AG10803 (cell line): ENCODE measurements at regions not wholly inside any gene's neighbourhood (a gene's known extent, or its start where the extent isn't known, plus 50 kb on each side); places are given as distances from the start of the nearest gene placed in this dataset.

Source experiments
- DNase-seq: peaks from one replicate; pipeline ENCODE4 v3.0.0; 2010; ENCODE audit warnings: low read depth
- H3K4me3 ChIP-seq: 2 replicates; pipeline ENCODE4 v1.5.1; 2011; ENCODE audit warnings: mild to moderate bottlenecking, low read length, control low read depth
- TF ChIP-seq, protein P1 (sequence below): conservative IDR thresholded peaks from 2 replicates; pipeline ENCODE4 v1.5.1; 2011; ENCODE audit warnings: mild to moderate bottlenecking, low read length, control low read depth, inconsistent platforms

GRCh38 chr2:136301006-136301405, 183.1 kb upstream of the CXCR4 start:
- TF ChIP-seq, protein P1, sequence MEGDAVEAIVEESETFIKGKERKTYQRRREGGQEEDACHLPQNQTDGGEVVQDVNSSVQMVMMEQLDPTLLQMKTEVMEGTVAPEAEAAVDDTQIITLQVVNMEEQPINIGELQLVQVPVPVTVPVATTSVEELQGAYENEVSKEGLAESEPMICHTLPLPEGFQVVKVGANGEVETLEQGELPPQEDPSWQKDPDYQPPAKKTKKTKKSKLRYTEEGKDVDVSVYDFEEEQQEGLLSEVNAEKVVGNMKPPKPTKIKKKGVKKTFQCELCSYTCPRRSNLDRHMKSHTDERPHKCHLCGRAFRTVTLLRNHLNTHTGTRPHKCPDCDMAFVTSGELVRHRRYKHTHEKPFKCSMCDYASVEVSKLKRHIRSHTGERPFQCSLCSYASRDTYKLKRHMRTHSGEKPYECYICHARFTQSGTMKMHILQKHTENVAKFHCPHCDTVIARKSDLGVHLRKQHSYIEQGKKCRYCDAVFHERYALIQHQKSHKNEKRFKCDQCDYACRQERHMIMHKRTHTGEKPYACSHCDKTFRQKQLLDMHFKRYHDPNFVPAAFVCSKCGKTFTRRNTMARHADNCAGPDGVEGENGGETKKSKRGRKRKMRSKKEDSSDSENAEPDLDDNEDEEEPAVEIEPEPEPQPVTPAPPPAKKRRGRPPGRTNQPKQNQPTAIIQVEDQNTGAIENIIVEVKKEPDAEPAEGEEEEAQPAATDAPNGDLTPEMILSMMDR, result no peak
- no peak for DNase-seq
- no peak overlapping the region for H3K4me3 ChIP-seq

DNA sequence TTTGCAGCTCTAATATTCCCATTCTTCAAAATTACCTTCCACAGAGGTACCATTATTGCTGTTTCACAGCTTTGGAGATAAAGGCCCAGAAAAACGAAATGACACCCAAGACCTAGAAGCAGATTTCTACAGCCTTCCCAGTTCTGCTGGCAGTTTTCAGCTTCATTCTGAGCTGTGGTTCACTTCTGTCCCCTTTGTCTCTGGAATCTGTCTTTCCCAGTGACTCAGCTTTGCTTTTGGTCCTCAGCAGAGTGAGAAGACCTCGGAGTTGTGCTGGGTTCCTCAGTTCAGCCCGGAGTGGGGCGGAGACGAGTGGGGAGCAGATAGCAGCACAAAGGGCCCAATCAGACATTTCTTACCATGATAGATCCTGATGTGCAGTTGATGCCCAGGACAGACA, 180.7 kb upstream of the CXCR4 start:
- no peak for DNase-seq
- no peak overlapping the region for H3K4me3 ChIP-seq
- TF ChIP-seq, protein P1, result no peak

DNA sequence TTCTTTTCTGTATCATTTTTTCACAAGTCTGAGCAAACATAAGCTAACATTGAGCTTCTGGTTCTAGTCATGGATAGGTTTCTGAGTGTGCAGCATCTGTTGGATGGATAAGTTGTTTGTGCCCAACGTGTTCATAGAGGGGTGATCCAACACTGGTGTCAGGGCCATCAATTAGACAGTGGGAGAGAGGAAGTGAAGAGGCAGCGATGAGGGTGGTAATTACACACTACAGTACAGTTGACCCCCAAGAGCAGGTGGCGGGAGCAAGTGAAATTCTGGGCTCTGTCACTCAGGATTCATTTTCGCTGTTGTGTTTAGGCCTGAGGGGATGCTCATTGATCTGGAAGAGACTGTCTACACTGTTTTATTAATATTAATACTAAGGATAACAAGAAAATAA, 180.0 kb upstream of the CXCR4 start:
- TF ChIP-seq, protein P1, result no peak
- DNase-seq, result no peak
- no peak overlapping the region for H3K4me3 ChIP-seq

DNA sequence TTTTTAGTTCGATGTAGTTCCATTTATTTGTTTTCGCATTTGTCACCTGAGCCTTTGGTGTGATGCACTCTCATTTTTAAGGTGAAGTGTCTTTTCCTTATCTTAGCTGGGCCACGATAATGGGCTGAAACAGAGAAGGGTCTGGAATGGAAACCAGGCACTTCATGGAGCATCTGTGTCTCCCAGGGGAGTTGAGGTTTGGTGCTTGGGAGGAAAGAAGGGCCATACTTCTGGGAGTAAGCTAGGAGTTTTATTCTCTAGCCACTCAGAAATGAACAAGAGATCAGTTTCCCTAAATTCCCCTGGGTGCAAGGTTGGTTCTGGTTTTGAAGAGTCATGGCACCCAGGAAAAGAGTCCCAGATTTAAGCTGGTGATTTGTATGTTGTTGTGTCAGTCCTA, 179.4 kb upstream of the CXCR4 start:
- DNase-seq, result no peak
- no peak overlapping the region for H3K4me3 ChIP-seq
- TF ChIP-seq, protein P1, result no peak

DNA sequence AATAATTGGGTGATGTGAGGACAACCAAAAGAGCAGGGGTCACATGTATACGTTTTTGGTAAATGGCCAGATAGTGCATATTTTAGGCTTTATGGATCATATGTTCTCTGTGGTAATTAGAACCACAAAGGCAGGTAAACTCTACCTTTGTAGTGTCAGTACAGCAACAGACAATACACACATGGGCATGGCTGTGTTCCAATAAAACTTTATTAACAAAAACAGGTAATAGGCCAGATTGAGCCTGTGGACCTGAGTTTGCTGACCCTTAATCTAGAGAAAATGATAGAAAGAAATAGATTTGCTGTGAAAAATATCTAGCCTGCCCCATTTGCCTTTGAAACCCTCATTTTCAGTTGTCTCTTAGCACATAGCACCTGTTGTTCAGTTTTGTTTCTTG, 177.2 kb upstream of the CXCR4 start:
- TF ChIP-seq, protein P1, result no peak
- DNase-seq, result no peak
- H3K4me3 ChIP-seq, result no peak overlapping the region

GRCh38 chr2:136291871-136292270, 173.9 kb upstream of the CXCR4 start:
- DNase-seq, result no peak
- H3K4me3 ChIP-seq, result no peak overlapping the region
- TF ChIP-seq, protein P1, result no peak

DNA sequence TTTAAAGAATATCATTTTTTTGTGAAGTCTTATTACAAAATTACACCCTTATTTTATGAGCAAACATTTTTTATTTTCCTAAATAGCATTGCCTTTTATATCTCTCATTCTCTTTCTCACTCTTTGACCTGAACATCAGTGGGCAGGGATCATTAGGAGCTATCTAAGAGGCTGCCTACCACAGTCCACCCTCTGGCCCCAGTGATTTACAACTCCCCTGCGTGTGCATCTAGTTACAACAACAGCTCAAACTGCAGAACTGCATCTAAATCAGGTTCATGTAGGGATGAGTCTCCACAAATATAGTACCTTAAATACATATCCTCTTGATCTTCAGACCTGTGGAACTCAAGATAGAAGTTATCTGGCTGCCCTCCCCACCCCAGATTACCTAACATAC, 172.4 kb upstream of the CXCR4 start:
- DNase-seq, result no peak
- TF ChIP-seq, protein P1, result no peak
- H3K4me3 ChIP-seq, result no peak overlapping the region
